HepG2 (cell line): ENCODE measurements at regions not wholly inside any gene's neighbourhood (a gene's known extent, or its start where the extent isn't known, plus 50 kb on each side); places are given as distances from the start of the nearest gene placed in this dataset.

Experiments
- CBX5 ChIP-seq: sonication (generic); formaldehyde crosslinking; IDR thresholded peaks from 2 replicates; pipeline ENCODE4 v1.4.0; 2020; ENCODE audit warnings: missing genetic modification reagents, borderline replicate concordance
- GABPA ChIP-seq, 2 experiments: IDR thresholded peaks; 2 replicates each; pipeline ENCODE4 v1.6.1; 2011 to 2016; ENCODE audit warnings: low read depth in 2 of 2, low read length in 1 of 2, missing biosample characterization in 1 of 2, missing genetic modification characterization in 1 of 2
- HCFC1 ChIP-seq: fragments of 150-350 bp; IDR thresholded peaks from 2 replicates; pipeline ENCODE4 v1.6.1; 2014; ENCODE audit warnings: low read depth, low read length
- HOXA5 ChIP-seq: sonication (generic); formaldehyde crosslinking; IDR thresholded peaks from 2 replicates; pipeline ENCODE4 v1.4.0; 2020; ENCODE audit warnings: missing genetic modification reagents
- ZNF280B ChIP-seq: sonication (generic); formaldehyde crosslinking; IDR thresholded peaks from 2 replicates; pipeline ENCODE4 v1.5.0; 2020; ENCODE audit warnings: missing genetic modification reagents, mild to moderate bottlenecking, borderline replicate concordance
- TF ChIP-seq, protein P1 (sequence below): sonication (generic); formaldehyde crosslinking; IDR thresholded peaks from 2 replicates; pipeline ENCODE4 v1.8.0; 2022; ENCODE audit warnings: mild to moderate bottlenecking, missing genetic modification reagents; ENCODE audit not compliant: insufficient replicate concordance
- TF ChIP-seq, protein P2 (sequence below), 2 experiments: IDR thresholded peaks; 2 replicates each; pipeline ENCODE4 v1.6.1; 2011 to 2012; ENCODE audit warnings: low read length in 2 of 2, borderline replicate concordance in 1 of 2, low read depth in 1 of 2, mild to moderate bottlenecking in 1 of 2, moderate library complexity in 1 of 2

DNA sequence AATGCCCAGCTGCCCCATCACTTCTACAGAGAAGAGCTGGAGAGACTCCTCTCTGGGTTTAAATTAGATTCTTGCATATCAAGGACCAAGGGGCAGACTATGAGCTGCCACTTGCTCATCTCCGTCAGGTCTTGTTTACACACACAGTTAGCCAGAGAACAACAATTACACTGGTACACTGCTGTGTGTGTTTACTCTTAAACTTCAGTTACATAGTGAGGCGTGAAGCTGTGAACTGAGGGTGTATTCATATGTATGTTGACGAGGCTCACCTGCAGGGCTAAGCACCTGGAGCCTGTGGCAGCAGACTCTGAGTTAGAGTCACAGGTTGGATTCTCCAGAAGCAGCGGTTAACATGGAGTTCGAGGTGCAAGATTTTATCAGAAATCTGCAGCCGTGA, 155.4 kb upstream of the ANKH start:
- TF ChIP-seq, protein P1, sequence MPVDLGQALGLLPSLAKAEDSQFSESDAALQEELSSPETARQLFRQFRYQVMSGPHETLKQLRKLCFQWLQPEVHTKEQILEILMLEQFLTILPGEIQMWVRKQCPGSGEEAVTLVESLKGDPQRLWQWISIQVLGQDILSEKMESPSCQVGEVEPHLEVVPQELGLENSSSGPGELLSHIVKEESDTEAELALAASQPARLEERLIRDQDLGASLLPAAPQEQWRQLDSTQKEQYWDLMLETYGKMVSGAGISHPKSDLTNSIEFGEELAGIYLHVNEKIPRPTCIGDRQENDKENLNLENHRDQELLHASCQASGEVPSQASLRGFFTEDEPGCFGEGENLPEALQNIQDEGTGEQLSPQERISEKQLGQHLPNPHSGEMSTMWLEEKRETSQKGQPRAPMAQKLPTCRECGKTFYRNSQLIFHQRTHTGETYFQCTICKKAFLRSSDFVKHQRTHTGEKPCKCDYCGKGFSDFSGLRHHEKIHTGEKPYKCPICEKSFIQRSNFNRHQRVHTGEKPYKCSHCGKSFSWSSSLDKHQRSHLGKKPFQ (CRISPR knock-in tag), result no peak
- TF ChIP-seq HOXA5 (CRISPR knock-in tag) (no peak), HCFC1 (no peak), ZNF280B (CRISPR knock-in tag) (no peak), GABPA (IDR thresholded peaks at IDR 0.05; ENCODE audit: low read depth, low read length) (no peak), GABPA (CRISPR knock-in tag; IDR thresholded peaks at IDR 0.05; ENCODE audit: low read depth) (no peak), CBX5 (CRISPR knock-in tag) (no peak)
- TF ChIP-seq, protein P2, sequence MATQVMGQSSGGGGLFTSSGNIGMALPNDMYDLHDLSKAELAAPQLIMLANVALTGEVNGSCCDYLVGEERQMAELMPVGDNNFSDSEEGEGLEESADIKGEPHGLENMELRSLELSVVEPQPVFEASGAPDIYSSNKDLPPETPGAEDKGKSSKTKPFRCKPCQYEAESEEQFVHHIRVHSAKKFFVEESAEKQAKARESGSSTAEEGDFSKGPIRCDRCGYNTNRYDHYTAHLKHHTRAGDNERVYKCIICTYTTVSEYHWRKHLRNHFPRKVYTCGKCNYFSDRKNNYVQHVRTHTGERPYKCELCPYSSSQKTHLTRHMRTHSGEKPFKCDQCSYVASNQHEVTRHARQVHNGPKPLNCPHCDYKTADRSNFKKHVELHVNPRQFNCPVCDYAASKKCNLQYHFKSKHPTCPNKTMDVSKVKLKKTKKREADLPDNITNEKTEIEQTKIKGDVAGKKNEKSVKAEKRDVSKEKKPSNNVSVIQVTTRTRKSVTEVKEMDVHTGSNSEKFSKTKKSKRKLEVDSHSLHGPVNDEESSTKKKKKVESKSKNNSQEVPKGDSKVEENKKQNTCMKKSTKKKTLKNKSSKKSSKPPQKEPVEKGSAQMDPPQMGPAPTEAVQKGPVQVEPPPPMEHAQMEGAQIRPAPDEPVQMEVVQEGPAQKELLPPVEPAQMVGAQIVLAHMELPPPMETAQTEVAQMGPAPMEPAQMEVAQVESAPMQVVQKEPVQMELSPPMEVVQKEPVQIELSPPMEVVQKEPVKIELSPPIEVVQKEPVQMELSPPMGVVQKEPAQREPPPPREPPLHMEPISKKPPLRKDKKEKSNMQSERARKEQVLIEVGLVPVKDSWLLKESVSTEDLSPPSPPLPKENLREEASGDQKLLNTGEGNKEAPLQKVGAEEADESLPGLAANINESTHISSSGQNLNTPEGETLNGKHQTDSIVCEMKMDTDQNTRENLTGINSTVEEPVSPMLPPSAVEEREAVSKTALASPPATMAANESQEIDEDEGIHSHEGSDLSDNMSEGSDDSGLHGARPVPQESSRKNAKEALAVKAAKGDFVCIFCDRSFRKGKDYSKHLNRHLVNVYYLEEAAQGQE (IDR thresholded peaks at IDR 0.05; ENCODE audit: borderline replicate concordance in 1 of 2, low read depth in 1 of 2, low read length in 2 of 2), result no peak
